ENCODE measurements at regions not wholly inside any gene's neighbourhood (a gene's known extent, or its start where the extent isn't known, plus 50 kb on each side); places are given as distances from the start of the nearest gene placed in this dataset.

- no peak for TF ChIP-seq GLIS2 (tag by site-specific recombination; IDR thresholded peaks at IDR 0.05)
- no peak for TF ChIP-seq ZFP41 (tag by site-specific recombination; IDR thresholded peaks at IDR 0.05; ENCODE audit: borderline replicate concordance)
- no peak for TF ChIP-seq ZNF16 (tag by site-specific recombination; IDR thresholded peaks at IDR 0.05; ENCODE audit: low read depth)
- TF ChIP-seq ZNF423 (tag by site-specific recombination; IDR thresholded peaks at IDR 0.05), result no peak
- no peak for TF ChIP-seq PRDM6 (tag by site-specific recombination; IDR thresholded peaks at IDR 0.05)
- H3K4me3 ChIP-seq (ENCODE audit: low read depth, low read length), result no peak overlapping the region
- H3K9me3 ChIP-seq (ENCODE audit: control insufficient read depth, insufficient read depth, low read depth, low read length), result no peaks in the 10 kb centered on the region
- ChIA-PET POLR2A (no interaction called here), CTCF (interaction anchor here (0.6 kb wide), 1 partner anchor 726 kb away, joined by 6 read pairs; no protein-coding TSS in a partner anchor)
- H3K4me1 ChIP-seq (ENCODE audit: control insufficient read depth, insufficient read depth, low read length), result no peaks in the 10 kb centered on the region
- H3K27ac ChIP-seq (ENCODE audit: extremely low read depth, low read depth, low read length), result no peak overlapping the region
- H3K36me3 ChIP-seq (ENCODE audit: control insufficient read depth in 2 of 2, insufficient read depth in 1 of 2, low read length in 2 of 2), result no peaks in the 10 kb centered on the region
Observed at GRCh38 chr2:23009545-23010149, 375.3 kb upstream of the KLHL29 start.

GRCh38 chr2:23012499-23012898 lies 372.5 kb upstream of the KLHL29 start:
- Histone ChIP-seq H3K36me3 (ENCODE audit: control insufficient read depth in 2 of 2, insufficient read depth in 1 of 2, low read length in 2 of 2) (no peaks in the 10 kb centered on the region), H3K4me1 (ENCODE audit: control insufficient read depth, insufficient read depth, low read length) (no peaks in the 10 kb centered on the region), H3K9me3 (ENCODE audit: control insufficient read depth, insufficient read depth, low read depth, low read length) (no peaks in the 10 kb centered on the region), H3K27ac (ENCODE audit: extremely low read depth, low read depth, low read length) (no peak overlapping the region), H3K4me3 (ENCODE audit: low read depth, low read length) (no peak overlapping the region)
- CTCF ChIA-PET, result no interaction called here
- TF ChIP-seq KLF7 (tag by site-specific recombination; IDR thresholded peaks at IDR 0.05; ENCODE audit: borderline replicate concordance) (no peak), ZNF658 (tag by site-specific recombination; IDR thresholded peaks at IDR 0.05) (no peak), ZNF24 (tag by site-specific recombination; IDR thresholded peaks at IDR 0.05) (no peak), PATZ1 (tag by site-specific recombination; IDR thresholded peaks at IDR 0.05) (no peak), ZNF366 (tag by site-specific recombination; conservative IDR thresholded peaks at IDR 0.05) (no peak), GLIS2 (tag by site-specific recombination; IDR thresholded peaks at IDR 0.05) (no peak)
- POLR2A ChIA-PET, result no interaction called here

GRCh38 chr2:23015651-23016200 lies 369.3 kb upstream of the KLHL29 start:
- ChIA-PET CTCF (no interaction called here), POLR2A (no interaction called here)
- Histone ChIP-seq H3K9me3 (ENCODE audit: control insufficient read depth, insufficient read depth, low read depth, low read length) (no peaks in the 10 kb centered on the region), H3K27ac (ENCODE audit: extremely low read depth, low read depth, low read length) (no peak overlapping the region), H3K4me3 (ENCODE audit: low read depth, low read length) (no peak overlapping the region), H3K4me1 (ENCODE audit: control insufficient read depth, insufficient read depth, low read length) (no peaks in the 10 kb centered on the region), H3K36me3 (ENCODE audit: control insufficient read depth in 2 of 2, insufficient read depth in 1 of 2, low read length in 2 of 2) (no peaks in the 10 kb centered on the region)
- TF ChIP-seq MZF1 (tag by site-specific recombination; IDR thresholded peaks at IDR 0.05; ENCODE audit: borderline replicate concordance), result no peak
- no peak for TF ChIP-seq ZNF704 (tag by site-specific recombination; IDR thresholded peaks at IDR 0.05)
- no peak for TF ChIP-seq ZNF837 (tag by site-specific recombination; IDR thresholded peaks at IDR 0.05)
- TF ChIP-seq ZNF266 (tag by site-specific recombination; IDR thresholded peaks at IDR 0.05; ENCODE audit: low read depth), result no peak
- no peak for TF ChIP-seq ZNF660 (tag by site-specific recombination; IDR thresholded peaks at IDR 0.05)
- TF ChIP-seq ZBTB10 (tag by site-specific recombination; IDR thresholded peaks at IDR 0.05), result no peak
- TF ChIP-seq ZBTB17 (tag by site-specific recombination; IDR thresholded peaks at IDR 0.05), result no peak
- TF ChIP-seq PATZ1 (tag by site-specific recombination; IDR thresholded peaks at IDR 0.05), result no peak
- no peak for TF ChIP-seq ZNF311 (tag by site-specific recombination; IDR thresholded peaks at IDR 0.05; ENCODE audit: borderline replicate concordance)
- no peak for TF ChIP-seq BCL11A (tag by site-specific recombination; IDR thresholded peaks at IDR 0.05; ENCODE audit: low read depth)
- TF ChIP-seq ZNF580 (tag by site-specific recombination; IDR thresholded peaks at IDR 0.05), result no peak

All from HEK293 (cell line).